ENCODE measurements at regions not wholly inside any gene's neighbourhood (a gene's known extent, or its start where the extent isn't known, plus 50 kb on each side); places are given as distances from the start of the nearest gene placed in this dataset.

DNA sequence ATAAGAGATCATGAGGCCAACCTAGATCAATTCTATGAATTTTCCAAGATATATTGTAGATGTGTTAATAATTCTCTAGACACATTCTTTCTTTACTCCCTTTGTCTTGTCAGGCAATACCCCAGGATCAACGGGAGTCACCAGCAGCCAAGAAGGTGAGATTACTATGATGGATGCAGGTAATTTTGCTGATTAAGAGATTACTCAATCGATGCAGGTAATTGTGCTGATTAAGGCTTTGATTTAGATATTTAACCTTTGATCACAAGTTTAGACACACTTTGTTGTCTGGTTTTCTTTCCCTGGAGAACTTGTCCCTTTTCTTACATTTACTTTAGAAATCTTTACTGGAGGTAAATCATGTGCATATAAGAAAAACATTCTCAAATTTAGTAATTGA lies 134.3 kb upstream of the CNTN1 start:
- DNase-seq: no peak

DNA sequence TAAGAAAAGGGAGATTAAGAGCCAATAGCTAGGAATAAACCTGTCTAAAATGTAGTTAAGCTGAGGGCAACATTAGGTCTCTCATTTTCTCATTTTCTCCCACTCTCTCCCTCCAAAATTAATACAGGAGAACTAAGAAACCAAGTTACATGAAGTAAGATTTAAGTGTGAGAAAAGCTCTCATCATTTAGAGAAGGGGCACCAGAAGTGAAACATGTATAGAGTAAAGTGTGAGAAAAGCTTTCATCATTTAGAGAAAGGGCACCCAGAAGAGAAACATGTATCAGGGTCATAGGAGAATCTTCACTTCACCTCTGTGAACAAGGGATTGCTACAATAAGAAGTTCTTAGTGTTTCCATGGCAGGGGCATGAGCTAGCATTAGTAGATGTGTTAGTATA lies 132.4 kb upstream of the CNTN1 start:
- DNase-seq: no peak

DNA sequence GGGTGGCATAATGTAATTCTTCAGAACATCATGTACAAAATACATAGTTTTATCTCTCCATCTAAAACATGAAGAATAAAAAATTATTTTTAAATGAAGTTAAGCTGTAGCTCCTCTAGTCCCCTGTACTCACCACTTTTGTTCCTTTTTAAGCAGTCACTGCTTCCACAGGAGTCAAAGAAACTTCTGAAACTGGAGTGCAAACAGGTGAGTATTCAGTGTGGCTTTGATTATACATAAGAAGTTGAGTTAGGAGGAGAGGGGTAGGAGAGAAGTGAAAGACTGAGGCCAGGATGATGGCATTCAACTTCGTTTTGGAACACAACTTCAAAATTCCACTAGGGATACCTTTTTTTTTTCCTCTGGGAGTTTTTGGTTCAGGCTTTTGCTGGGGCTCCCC lies 131.4 kb upstream of the CNTN1 start:
- DNase-seq: no peak

DNA sequence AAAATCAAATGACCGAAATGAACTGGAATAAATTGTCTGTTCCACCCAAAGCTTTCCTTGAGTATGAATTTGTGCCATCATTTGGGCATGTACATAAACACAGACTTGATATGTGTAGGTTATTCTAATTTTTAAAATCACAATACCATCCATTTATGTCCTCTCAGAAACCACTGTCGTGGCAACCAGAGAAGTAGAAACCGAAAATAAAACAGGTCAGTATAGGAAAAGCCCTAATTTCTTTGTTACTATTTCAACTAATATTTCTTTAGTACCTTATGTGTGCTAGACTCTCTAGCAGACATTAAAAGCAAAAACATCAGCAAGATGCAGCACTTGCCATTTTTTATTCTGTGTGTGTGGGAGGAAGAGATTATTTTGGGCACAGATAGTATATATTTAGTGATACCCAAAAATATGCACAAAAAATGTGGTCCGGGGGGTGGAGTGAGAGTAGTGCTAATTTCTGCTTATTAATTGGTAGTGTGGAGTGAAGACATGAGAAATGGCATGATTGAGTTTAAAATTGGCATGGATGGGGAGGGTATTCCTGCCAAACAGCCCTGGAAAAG lies 130.8 kb upstream of the CNTN1 start:
- no peak for DNase-seq

DNA sequence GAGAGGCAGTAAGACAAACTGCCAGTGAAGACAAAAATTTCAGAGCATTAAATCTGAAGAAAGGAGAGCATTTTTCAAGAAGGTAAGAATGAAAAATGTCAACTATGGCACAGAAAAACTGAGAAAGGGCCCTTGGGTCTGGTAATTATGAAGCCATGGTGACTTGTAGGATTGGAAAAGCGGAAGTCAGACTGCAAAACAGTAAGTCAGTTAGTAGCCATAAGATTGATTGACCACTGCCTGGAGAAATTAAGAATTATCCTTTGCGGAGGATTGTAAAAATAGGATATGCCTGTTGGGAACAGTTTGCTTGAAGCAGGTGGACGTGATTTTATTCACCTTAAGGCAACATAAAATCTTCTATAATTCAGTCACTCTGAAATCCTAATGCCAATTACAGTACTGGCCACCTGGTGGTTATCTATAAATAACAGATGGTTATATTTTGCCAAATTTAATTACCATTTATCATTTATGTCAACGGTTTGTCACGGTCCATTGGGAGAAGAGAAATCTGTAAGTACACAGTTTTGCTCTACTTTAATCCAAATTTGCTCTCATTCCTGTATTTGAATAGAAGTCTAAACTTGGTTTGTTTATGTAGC lies 127.1 kb upstream of the CNTN1 start:
- no peak for DNase-seq

DNA sequence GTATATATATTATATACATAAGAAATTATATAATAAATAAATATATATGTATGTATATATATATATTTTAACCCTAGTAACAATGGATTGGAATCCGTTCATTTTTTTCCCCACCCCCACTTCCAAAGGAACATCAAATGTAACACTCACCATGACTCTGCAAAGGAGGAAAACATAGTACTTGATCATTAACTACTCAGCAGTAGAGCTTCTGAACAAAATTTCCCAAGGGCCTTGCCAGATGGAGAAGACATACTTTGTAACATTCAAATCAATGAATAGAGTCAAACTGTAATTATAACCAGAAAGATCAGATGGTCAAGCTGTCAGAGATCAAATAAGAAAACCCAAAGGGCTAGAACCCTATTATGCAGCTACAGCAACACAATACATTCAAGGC lies 126.0 kb upstream of the CNTN1 start:
- DNase-seq: no peak

DNA sequence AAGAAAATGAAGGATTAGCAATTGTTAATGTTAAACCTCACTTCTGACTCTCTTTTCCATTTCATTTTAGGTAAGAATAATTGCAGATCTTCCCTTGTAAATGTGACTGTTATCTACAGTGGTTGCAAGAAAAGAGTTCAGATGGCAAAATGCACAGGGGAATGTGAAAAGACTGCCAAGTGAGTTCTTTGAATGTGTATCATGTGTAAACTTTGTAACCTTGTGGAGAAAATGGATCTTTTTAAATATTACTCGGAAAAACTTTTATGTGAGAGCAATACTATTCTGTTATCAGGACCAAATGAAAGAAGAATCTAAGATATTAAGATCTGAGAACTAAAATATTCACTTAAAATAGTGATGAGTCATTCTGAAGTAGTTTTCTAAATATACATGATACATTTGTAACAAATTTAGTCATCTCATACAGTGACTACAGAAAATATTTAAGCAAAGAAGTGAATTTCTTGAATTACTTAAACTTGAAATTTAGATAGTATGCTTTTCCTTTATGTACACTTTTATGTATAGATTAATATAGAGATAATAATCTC lies 122.5 kb upstream of the CNTN1 start:
- no peak for DNase-seq

DNA sequence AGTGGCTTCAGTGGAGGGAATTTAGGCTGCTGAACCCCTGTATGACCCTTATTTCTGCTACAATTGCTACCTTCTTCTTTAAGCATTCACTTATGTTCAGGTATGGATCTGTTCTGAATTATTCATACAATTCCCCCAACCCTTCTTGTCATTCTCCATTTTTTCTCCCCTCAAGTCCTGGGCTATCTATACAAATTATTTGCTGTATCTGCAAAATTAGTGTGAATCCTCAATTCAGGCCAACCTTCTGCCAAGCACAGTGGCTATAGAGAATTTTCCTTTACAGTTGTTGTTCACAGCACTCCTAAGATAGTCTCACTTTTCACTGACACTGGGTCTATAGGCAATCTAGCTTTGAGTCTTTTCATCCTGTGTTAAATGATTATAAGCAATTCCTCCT lies 119.2 kb upstream of the CNTN1 start:
- no peak for DNase-seq

DNA sequence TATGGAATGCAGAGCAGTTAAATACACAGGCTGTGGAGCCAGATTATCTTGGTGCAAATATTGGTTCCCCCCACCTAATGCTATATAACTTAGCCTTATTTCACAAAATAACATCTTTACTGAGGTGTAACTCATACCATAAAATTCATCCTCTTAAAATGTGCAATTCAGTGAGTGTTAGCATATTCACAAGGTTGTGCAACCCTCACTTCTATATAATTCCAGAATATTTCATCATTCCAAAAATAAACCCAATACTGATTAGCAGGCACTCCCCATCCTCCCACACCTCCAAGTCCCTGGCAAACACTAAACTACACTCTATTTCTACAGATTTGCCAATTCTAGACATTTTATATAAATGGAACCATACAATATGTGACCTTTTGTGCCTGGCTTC lies 116.3 kb upstream of the CNTN1 start:
- DNase-seq: no peak

DNA sequence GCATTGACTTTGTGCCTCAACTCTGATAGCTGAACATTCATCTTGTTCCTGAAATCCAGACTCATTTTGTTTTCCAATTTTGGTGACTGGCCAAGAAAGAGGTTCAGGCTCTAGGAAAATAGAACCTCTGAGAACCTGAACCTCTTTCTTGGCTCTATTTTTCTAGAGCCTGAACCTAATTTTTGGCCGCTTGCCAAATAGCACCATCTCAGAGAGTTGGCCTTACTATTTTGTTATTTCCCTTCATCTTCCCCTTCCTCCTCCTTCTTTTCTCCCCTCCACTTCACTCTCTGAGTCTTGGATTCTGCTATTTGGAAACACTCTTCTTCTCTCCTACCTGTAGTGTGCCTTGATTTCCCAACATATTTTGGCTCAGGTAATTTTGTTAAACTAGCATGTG lies 114.4 kb upstream of the CNTN1 start:
- DNase-seq: no peak

DNA sequence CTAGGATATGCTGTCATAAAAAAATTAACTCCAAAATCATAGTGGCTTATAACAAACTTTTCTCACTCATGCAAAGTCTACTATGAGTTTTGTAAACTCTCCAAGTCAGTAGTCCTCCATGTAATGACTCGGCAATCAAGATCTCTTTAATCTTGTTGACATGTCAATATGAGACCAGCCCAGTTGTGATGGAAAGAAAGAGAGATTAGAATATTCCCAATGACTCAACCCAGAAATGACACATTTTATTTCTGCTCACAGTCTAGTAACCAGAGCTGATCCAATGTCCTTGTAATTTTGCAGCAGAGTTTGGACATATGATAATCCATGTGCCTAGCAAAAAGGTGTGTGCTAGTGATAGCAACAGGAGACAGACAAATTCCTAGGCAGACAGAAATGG lies 112.6 kb upstream of the CNTN1 start:
- DNase-seq: no peak

DNA sequence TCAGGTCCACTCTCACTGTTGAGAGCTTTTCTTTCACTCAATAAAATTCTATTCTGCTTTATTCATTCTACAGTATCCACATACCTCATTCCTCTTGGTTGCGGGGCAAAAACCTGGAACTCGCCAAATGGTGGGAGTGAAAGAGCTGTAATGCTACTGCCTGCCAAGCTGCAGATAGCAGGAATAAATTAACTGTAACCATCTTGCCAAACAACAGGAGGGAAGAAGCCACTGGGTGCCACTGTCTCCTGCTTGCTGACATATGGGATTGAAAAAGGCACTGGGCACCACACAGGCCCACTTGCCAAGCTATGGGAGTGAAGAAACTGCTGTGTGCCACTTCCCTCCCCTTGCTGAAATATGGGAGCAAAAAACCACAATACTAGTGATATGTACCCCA lies 111.9 kb upstream of the CNTN1 start:
- DNase-seq: no peak

DNA sequence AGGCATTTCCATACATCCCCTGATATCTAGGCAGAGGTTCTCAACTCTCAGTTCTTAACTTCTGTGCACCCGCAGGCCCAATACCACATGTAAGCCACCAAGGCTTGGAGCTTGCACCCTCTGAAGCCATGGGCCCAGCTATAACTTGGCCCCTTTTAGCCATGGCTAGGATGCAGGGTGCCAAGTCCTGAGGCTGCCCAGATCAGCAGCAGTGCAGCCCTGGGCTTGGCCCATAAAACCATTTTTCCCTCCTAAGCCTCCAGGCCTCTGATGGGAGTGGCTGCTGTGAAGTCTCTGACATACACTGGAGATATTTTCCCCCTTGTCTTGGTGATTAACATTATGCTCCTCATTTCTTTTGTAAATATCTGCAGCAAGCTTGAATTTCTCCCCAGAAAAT lies 110.3 kb upstream of the CNTN1 start:
- DNase-seq: no peak

DNA sequence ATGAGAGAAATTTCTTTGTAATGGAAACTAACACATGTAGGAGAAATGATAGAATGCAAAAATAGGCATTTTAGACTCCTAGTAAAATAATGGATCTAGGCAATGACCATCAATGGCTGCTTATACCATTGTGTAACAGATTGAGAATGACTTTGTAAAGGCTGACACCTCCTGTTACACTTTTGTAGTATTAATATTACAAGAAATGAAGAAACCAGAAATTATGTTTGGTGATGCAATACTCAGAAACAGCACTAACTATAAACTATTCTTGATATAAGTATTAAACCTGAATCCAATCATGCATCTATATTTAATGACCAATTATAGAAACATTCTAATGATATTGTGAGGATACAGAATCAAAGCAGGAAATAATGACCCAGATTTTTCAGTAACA lies 108.5 kb upstream of the CNTN1 start:
- DNase-seq: no peak

DNA sequence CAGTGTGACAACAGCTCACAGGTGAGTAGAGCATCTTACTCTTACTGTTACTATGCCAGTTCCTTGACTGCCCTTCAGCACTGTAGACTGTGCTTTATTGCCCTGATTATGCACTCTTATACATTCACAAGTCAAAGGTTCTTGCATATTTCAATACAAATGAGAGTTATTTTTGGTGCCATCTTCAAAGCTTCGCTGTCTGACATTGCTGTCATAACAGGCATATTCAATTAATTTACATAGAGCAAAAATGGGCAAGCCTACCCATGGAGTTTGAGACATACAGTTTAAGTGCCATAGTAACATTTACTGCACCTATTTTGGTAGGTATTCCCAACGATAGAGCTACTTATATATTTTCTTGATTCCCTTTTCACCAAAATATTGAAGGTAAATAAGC lies 107.5 kb upstream of the CNTN1 start:
- no peak for DNase-seq

DNA sequence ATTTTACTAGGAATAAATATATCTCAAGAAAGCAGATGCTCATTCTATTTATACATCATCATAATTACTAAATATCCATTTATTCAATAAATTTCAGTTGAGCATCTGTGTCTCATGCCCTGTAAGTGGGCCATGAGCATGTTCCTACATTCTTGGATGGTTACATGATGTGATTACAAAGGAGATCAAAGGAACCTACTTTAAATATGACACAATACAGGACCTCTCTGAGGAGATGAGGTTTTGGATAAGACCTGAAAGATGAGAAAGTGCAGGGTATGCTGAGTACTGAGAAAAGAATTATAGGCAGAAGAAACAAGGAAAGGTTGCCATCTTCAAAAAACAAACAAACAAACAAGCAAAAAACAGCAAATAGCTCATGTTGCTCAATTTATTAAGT lies 105.4 kb upstream of the CNTN1 start:
- no peak for DNase-seq

DNA sequence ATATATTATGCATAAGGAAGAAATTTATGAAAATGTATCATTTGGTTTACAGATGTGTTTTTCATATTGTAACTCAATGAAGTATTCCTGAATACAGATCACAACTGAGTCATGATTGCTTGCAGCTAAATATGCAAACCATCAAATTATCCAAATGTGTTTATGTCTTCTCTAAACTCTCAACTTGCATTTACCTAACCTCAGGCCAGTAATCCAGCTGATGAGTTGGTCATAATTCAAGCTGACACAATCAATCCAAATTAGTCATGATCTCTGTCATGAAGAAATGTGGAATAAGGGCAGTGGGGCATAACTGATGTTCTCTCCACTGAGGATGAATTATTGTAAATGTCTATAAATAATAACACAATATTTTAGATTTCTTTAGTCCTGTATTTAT lies 104.8 kb upstream of the CNTN1 start:
- no peak for DNase-seq

DNA sequence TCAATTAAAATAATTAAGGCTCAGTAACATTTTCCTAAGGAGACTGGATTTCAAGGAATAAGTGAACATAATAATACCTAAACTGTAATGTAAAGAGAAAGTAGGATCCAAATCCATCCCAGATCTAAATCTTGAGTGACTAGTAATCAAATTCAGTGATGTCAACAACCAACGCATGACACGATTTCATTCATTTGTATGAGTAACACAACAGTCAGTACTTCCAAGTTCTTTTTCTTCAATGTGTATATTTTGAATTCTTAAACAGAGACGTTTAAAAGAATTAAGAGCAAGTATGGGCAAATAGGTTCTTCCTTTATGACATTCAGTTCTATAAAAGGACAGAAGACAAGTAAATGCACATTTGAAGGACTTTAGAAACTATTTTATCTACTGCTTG lies 104.3 kb upstream of the CNTN1 start:
- no peak for DNase-seq

DNA sequence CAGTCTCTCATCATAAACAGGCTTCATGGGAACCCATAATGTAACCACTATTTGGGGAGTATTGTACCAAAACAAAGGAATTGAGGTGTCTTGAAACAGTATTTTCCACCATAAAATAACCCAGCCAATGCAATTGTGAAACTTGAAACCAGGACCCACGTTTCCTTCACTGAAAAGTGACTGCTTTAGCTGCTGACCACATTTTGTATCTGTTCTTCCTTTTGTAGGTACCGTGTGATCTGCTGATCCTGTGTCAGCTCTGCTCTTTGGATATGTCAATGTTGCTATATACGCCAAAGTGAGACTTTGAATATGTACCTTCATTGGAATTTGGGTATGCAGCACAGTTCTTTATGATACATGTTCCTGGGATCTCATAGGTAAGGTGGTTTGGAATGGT lies 95.1 kb upstream of the CNTN1 start:
- no peak for DNase-seq

DNA sequence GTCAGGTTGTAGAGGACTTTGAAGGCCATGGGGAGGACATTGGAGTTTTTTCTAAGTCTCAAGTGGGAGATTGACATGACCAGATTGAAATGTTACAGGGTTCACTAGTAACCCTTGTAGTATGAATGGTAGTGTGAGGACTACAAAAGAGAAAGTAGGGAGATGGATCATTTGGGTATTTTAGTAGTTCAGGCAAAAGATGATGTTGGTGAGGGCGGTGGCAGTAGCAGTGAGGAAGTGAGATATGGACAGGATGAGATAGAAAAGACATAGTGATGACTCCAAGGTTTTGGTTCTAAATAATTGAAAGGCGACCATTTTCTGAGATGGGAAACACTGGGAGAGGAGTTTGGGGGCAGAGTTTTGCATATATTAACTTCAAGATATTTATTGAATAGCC lies 94.2 kb upstream of the CNTN1 start:
- no peak for DNase-seq

DNA sequence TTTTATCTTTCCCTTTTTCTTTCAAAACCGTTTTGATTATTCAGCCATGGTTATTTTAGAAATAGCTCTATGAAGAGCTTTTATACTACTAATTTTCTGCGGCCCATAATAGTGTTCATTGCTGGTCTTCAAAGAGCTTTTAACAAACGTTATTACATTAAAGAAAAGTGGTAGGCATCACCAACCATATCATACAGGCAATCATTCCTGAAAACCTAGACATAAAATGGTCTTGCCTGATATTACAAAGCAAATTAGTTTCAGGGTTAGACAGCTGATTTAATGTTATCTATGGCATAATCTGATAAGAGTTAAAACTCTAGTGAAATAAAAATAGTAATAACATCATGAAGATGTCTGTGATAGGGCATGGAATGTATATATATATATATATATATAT lies 89.7 kb upstream of the CNTN1 start:
- no peak for DNase-seq

DNA sequence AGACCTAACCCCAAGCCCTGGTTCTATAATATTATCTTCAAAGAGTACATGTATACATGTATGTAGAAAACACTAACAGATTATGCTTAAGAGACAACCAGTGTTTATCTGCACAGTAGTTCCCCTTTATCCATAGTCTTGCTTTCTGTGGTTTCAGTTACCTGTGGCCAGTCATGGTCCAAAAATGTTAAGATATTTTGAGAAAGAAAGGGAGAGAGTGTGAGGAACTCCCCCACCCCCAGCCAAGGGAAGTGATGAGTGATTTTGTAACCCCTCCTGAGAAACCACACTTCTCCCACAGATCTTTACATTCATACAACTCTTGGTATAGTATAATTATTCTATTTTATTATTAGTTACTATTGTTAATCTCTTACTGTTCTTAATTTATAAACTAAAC lies 77.3 kb upstream of the CNTN1 start:
- DNase-seq: peak in 1 of 2 donors; percentile 8

DNA sequence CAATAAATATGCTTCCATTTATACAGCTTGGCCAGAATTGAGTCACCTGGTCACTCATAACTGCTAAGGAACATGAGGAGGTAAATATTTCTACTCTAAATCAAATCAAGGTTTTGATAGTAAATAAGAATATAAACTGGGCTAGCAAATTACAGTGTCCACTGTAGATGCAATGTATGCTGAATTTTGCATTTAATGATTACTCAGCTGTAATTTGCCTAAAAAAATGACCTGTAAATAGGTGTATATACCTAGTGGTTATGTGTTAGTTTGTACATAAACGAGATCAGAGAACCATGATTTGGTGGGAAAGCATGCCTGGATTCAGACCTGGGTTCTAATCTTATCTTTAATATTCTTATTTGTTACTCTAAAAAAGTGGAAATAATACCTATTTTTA lies 76.6 kb upstream of the CNTN1 start:
- DNase-seq: no peak

DNA sequence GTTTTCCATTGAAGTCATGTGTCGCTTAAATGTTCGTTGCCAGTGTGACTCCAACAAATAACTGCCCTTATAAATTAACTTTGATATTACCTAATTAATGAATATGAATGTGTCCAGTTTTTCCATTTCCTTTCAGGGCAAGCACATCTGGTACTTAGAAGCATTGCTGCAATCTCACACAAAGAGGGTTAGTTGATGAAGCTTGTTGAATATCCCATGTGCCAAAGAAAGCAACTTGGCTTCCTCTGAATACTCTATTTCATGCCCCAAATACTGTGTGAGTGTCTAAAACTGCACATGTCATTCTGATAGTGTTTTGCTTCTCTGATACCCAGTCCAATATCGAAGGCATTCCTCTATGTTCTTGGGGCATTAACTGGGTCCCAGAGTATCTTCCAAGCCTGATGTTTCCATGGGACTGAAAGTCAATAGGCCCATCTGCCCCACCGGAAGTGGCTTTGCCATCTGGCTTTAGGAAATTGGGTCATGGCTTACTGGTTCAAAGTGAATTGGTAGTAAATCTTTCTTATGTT lies 75.8 kb upstream of the CNTN1 start:
- DNase-seq: no peak

DNA sequence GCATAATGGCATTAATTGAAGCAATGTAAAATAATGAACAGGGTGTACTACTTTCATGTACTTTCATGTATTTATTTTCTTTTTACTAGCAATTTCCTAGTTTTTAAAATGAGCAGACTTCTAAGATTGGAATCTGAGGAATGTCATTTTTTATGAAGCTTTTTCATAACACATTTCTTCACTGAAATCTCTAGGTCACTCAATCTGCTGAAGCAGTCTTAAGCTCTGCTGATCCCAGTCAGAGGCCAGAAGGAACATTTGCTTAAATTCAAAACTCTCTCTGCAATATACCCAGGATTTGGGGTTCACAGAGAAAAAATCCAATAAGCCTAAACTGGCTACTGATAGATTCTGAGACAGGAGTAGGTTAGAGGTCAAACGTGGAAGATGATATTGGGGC lies 73.6 kb upstream of the CNTN1 start:
- DNase-seq: no peak

Measured in inflammatory macrophage treated with lipopolysaccharide for 1 hour (primary cell).